Lower leg skin (tissue), 3 donors: ENCODE measurements at regions not wholly inside any gene's neighbourhood (a gene's known extent, or its start where the extent isn't known, plus 50 kb on each side); places are given as distances from the start of the nearest gene placed in this dataset.

Experiments
- CTCF ChIP-seq, 3 donors: fragments of 450-650 bp; IDR thresholded peaks; one replicate each; pipeline ENCODE4 v1.5.1; 2016; ENCODE audit warnings: antibody characterized with exemption in 3 of 3, mild to moderate bottlenecking in 3 of 3, moderate library complexity in 2 of 3
- POLR2A ChIP-seq, 2 donors: fragments of 450-650 bp; IDR thresholded peaks; one replicate each; pipeline ENCODE4 v1.6.1; 2016 to 2017; ENCODE audit warnings: antibody characterized with exemption in 2 of 2, mild to moderate bottlenecking in 1 of 2, moderate library complexity in 1 of 2

- TF ChIP-seq CTCF (IDR thresholded peaks at IDR 0.05) (no peak), POLR2A (IDR thresholded peaks at IDR 0.05) (no peak)
Observed at GRCh38 chr16:5763176-5763575, 665.6 kb upstream of the EEF2KMT start.
